ENCODE measurements at regions not wholly inside any gene's neighbourhood (a gene's known extent, or its start where the extent isn't known, plus 50 kb on each side); places are given as distances from the start of the nearest gene placed in this dataset.

DNA sequence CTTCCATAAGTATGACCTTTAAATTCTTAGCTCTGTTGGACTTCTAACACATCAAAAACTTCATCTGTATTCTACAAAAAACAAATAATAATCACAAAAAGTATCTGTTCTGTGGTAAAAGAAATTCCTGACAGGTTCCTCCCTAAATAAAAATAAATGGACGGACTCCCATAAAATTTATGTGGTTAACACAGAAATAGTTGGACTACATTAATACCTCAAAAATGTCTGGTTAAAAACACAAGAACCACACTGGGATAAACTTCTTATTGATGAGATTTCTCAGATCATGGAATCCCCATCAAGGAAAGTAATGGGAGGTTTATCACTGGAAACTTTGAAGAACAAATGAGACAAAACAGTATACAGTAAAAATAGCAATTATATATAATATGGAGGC, 172.4 kb downstream of the MOXD1 start:
- H3K4me2 ChIP-seq (ENCODE audit: low read length), result no peak overlapping the region
- no peaks in the 10 kb centered on the region for H3K27me3 ChIP-seq (ENCODE audit: insufficient read depth, low read length)
- ATAC-seq, result no peak
- TF ChIP-seq ZFX (IDR thresholded peaks at IDR 0.05), result no peak
- TF ChIP-seq EZH2 (IDR thresholded peaks at IDR 0.05), result no peak
- no peak for DNase-seq (ENCODE audit: low read depth, low spot score)
- no peak overlapping the region for H3K9ac ChIP-seq (ENCODE audit: low read length)
- no peaks in the 10 kb centered on the region for H3K36me3 ChIP-seq (ENCODE audit: control insufficient read depth in 1 of 2, insufficient read depth in 2 of 2, low read length in 2 of 2)
- RAD21 ChIA-PET (ENCODE audit: low non-redundant PET in 1 of 2, low total read pairs in 2 of 2, uncharacterized antibody in 2 of 2, unreplicated experiment in 2 of 2), result no interaction called here
- CTCF ChIA-PET, result interaction anchor here (1.1 kb wide), 1 partner anchor 11 kb away, joined by 4 read pairs; no protein-coding TSS in a partner anchor
- H3K79me2 ChIP-seq (ENCODE audit: insufficient read depth, low read length), result no peaks in the 10 kb centered on the region
- H3K4me1 ChIP-seq (ENCODE audit: control insufficient read depth in 1 of 2, insufficient read depth in 2 of 2, low read length in 2 of 2), result no peaks in the 10 kb centered on the region
- no peaks in the 10 kb centered on the region for H3K9me3 ChIP-seq (ENCODE audit: control insufficient read depth in 1 of 2, insufficient read depth in 1 of 2, low read depth in 1 of 2, low read length in 2 of 2)
- intact Hi-C loops (cut with micrococcal nuclease), result no loop called here
- H2AFZ ChIP-seq (ENCODE audit: low read depth, low read length, poor library complexity, severe bottlenecking), result no peak overlapping the region
- H4K20me1 ChIP-seq (ENCODE audit: insufficient read depth), result no peaks in the 10 kb centered on the region
- POLR2A ChIA-PET, result no interaction called here
- H3K9me2 ChIP-seq (ENCODE audit: insufficient read depth), result no peaks in the 10 kb centered on the region
- no peak overlapping the region for H3K27ac ChIP-seq (ENCODE audit: low read depth, low read length)
- no TSS peak for BruUV-seq (replicated peaks)
- H3K4me3 ChIP-seq (replicated peaks in 1 of 2; ENCODE audit: low read depth in 1 of 2, low read length in 2 of 2), result no peak overlapping the region

DNA sequence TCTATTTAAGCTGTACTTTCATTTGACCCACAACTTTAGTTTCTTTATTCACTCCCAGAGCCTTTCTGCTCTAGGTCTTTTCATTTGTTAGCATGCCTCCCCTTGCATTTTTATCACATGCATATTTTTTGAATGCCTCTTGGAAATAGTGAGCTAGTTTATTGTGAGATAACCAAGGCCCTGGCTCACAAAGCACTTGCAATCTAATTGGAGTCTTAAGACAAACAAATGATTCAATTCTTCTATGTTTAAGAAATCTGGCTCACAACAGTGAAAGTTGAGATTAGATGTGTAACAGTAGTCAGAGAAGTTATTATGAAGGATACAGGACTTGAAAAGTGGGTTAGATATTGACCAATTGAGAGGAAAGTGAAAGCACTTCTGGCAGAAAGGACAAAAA, 173.4 kb downstream of the MOXD1 start:
- no TSS peak for BruUV-seq (replicated peaks)
- H3K27me3 ChIP-seq (ENCODE audit: insufficient read depth, low read length), result no peaks in the 10 kb centered on the region
- H3K9ac ChIP-seq (ENCODE audit: low read length), result no peak overlapping the region
- CTCF ChIA-PET, result interaction anchor here (1.1 kb wide), 1 partner anchor 10 kb away, joined by 4 read pairs; no protein-coding TSS in a partner anchor
- no peaks in the 10 kb centered on the region for H4K20me1 ChIP-seq (ENCODE audit: insufficient read depth)
- DNase-seq (ENCODE audit: low read depth, low spot score) (no peak), ATAC-seq (no peak)
- H3K27ac ChIP-seq (ENCODE audit: low read depth, low read length), result no peak overlapping the region
- no peak overlapping the region for H3K4me2 ChIP-seq (ENCODE audit: low read length)
- H3K79me2 ChIP-seq (ENCODE audit: insufficient read depth, low read length), result no peaks in the 10 kb centered on the region
- no peaks in the 10 kb centered on the region for H3K9me2 ChIP-seq (ENCODE audit: insufficient read depth)
- TF ChIP-seq TCF7L2 (IDR thresholded peaks at IDR 0.05; ENCODE audit: borderline replicate concordance, extremely low read depth, insufficient read depth, insufficient read length) (no peak), JUND (IDR thresholded peaks at IDR 0.05) (no peak), SP1 (IDR thresholded peaks at IDR 0.05; ENCODE audit: low read depth) (no peak), ELF1 (IDR thresholded peaks at IDR 0.05; ENCODE audit: borderline replicate concordance, low read depth) (no peak), YY1 (IDR thresholded peaks at IDR 0.05; ENCODE audit: extremely low read depth, insufficient replicate concordance, low read depth, low read length) (no peak), ZNF274 (IDR thresholded peaks at IDR 0.05; ENCODE audit: low read depth, low read length) (no peak), CBX3 (IDR thresholded peaks at IDR 0.05; ENCODE audit: low read depth) (no peak), FOSL1 (IDR thresholded peaks at IDR 0.05; ENCODE audit: low read depth) (no peak), EGR1 (IDR thresholded peaks at IDR 0.05; ENCODE audit: low read depth) (no peak), POLR2AphosphoS5 (IDR thresholded peaks at IDR 0.05; ENCODE audit: low read depth, low read length) (no peak), EZH2 (IDR thresholded peaks at IDR 0.05) (no peak), EZH2phosphoT487 (IDR thresholded peaks at IDR 0.05; ENCODE audit: borderline replicate concordance) (no peak), RAD21 (IDR thresholded peaks at IDR 0.05; ENCODE audit: low read depth) (no peak), ZFX (IDR thresholded peaks at IDR 0.05) (no peak), SIN3A (IDR thresholded peaks at IDR 0.05; ENCODE audit: low read depth) (no peak)
- TF ChIP-seq, protein P1, sequence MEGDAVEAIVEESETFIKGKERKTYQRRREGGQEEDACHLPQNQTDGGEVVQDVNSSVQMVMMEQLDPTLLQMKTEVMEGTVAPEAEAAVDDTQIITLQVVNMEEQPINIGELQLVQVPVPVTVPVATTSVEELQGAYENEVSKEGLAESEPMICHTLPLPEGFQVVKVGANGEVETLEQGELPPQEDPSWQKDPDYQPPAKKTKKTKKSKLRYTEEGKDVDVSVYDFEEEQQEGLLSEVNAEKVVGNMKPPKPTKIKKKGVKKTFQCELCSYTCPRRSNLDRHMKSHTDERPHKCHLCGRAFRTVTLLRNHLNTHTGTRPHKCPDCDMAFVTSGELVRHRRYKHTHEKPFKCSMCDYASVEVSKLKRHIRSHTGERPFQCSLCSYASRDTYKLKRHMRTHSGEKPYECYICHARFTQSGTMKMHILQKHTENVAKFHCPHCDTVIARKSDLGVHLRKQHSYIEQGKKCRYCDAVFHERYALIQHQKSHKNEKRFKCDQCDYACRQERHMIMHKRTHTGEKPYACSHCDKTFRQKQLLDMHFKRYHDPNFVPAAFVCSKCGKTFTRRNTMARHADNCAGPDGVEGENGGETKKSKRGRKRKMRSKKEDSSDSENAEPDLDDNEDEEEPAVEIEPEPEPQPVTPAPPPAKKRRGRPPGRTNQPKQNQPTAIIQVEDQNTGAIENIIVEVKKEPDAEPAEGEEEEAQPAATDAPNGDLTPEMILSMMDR (IDR thresholded peaks at IDR 0.05 in 2 of 3, conservative IDR thresholded peaks at IDR 0.05 in 1 of 3; ENCODE audit: borderline replicate concordance in 1 of 3, insufficient read depth in 1 of 3, low read depth in 2 of 3, low read length in 2 of 3), result no peak
- TF ChIP-seq, protein P2, sequence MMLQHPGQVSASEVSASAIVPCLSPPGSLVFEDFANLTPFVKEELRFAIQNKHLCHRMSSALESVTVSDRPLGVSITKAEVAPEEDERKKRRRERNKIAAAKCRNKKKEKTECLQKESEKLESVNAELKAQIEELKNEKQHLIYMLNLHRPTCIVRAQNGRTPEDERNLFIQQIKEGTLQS (IDR thresholded peaks at IDR 0.05), result no peak
- TF ChIP-seq, protein P3, sequence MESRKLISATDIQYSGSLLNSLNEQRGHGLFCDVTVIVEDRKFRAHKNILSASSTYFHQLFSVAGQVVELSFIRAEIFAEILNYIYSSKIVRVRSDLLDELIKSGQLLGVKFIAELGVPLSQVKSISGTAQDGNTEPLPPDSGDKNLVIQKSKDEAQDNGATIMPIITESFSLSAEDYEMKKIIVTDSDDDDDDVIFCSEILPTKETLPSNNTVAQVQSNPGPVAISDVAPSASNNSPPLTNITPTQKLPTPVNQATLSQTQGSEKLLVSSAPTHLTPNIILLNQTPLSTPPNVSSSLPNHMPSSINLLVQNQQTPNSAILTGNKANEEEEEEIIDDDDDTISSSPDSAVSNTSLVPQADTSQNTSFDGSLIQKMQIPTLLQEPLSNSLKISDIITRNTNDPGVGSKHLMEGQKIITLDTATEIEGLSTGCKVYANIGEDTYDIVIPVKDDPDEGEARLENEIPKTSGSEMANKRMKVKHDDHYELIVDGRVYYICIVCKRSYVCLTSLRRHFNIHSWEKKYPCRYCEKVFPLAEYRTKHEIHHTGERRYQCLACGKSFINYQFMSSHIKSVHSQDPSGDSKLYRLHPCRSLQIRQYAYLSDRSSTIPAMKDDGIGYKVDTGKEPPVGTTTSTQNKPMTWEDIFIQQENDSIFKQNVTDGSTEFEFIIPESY (IDR thresholded peaks at IDR 0.05; ENCODE audit: extremely low read depth, insufficient replicate concordance, low read length), result no peak
- TF ChIP-seq, protein P4, sequence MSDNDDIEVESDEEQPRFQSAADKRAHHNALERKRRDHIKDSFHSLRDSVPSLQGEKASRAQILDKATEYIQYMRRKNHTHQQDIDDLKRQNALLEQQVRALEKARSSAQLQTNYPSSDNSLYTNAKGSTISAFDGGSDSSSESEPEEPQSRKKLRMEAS (IDR thresholded peaks at IDR 0.05), result no peak
- no peak overlapping the region for H2AFZ ChIP-seq (ENCODE audit: low read depth, low read length, poor library complexity, severe bottlenecking)
- no peak overlapping the region for H3K4me3 ChIP-seq (replicated peaks in 1 of 2; ENCODE audit: low read depth in 1 of 2, low read length in 2 of 2)
- H3K36me3 ChIP-seq (ENCODE audit: control insufficient read depth in 1 of 2, insufficient read depth in 2 of 2, low read length in 2 of 2), result no peaks in the 10 kb centered on the region
- RAD21 ChIA-PET (ENCODE audit: low non-redundant PET in 1 of 2, low total read pairs in 2 of 2, uncharacterized antibody in 2 of 2, unreplicated experiment in 2 of 2), result no interaction called here
- H3K4me1 ChIP-seq (ENCODE audit: control insufficient read depth in 1 of 2, insufficient read depth in 2 of 2, low read length in 2 of 2), result no peaks in the 10 kb centered on the region
- no peaks in the 10 kb centered on the region for H3K9me3 ChIP-seq (ENCODE audit: control insufficient read depth in 1 of 2, insufficient read depth in 1 of 2, low read depth in 1 of 2, low read length in 2 of 2)
- intact Hi-C loops (cut with micrococcal nuclease), result no loop called here
- POLR2A ChIA-PET, result no interaction called here

Data from HCT116 (cell line).